Glutamatergic neuron (in vitro differentiated cells): ENCODE measurements at regions not wholly inside any gene's neighbourhood (a gene's known extent, or its start where the extent isn't known, plus 50 kb on each side); places are given as distances from the start of the nearest gene placed in this dataset.

ENCODE experiments used
- DNase-seq: peaks from one replicate; pipeline ENCODE4 v3.0.0; 2022
- H3K27ac Mint-ChIP-seq: one replicate; pipeline ENCODE4 v1.8.0; 2020; ENCODE audit warnings: mild to moderate bottlenecking, mixed read lengths, inconsistent platforms; ENCODE audit not compliant: unreplicated experiment
- H3K27me3 Mint-ChIP-seq: one replicate; pipeline ENCODE4 v1.8.0; 2020; ENCODE audit warnings: mild to moderate bottlenecking, moderate library complexity, mixed read lengths, inconsistent platforms; ENCODE audit not compliant: unreplicated experiment
- H3K36me3 Mint-ChIP-seq: one replicate; pipeline ENCODE4 v1.8.0; 2020; ENCODE audit warnings: mild to moderate bottlenecking, mixed read lengths, inconsistent platforms; ENCODE audit not compliant: unreplicated experiment
- H3K4me1 Mint-ChIP-seq: one replicate; pipeline ENCODE4 v1.8.0; 2020; ENCODE audit warnings: mild to moderate bottlenecking, low read depth, mixed read lengths, inconsistent platforms; ENCODE audit not compliant: unreplicated experiment
- H3K4me3 Mint-ChIP-seq: one replicate; pipeline ENCODE4 v1.8.0; 2020; ENCODE audit warnings: mild to moderate bottlenecking, mixed read lengths, inconsistent platforms; ENCODE audit not compliant: unreplicated experiment
- H3K9me3 Mint-ChIP-seq: one replicate; pipeline ENCODE4 v1.8.0; 2020; ENCODE audit warnings: mild to moderate bottlenecking, moderate library complexity, mixed read lengths, inconsistent platforms; ENCODE audit not compliant: unreplicated experiment
- CTCF ChIP-seq: fragments of 200-600 bp; sonication (generic); IDR thresholded peaks from one replicate; pipeline ENCODE4 v1.5.0; 2021; ENCODE audit not compliant: partially characterized antibody, unreplicated experiment

- H3K27me3 Mint-ChIP-seq, result peaks cover 6% of the 10 kb centered on the region
- H3K4me3 Mint-ChIP-seq, result no peak overlapping the region
- H3K27ac Mint-ChIP-seq, result no peak overlapping the region
- peaks cover 4% of the 10 kb centered on the region for H3K9me3 Mint-ChIP-seq
- no peak for DNase-seq
- H3K36me3 Mint-ChIP-seq, result peaks cover 3% of the 10 kb centered on the region
- no peak for TF ChIP-seq CTCF
- H3K4me1 Mint-ChIP-seq, result no peaks in the 10 kb centered on the region
Observed at GRCh38 chr1:244284641-244285156, 167.0 kb downstream of the ADSS2 start.

GRCh38 chr1:244286341-244286740, 165.4 kb downstream of the ADSS2 start:
- Mint-ChIP-seq H3K4me3 (no peak overlapping the region), H3K4me1 (no peaks in the 10 kb centered on the region), H3K27me3 (peaks cover 6% of the 10 kb centered on the region), H3K36me3 (peaks cover 3% of the 10 kb centered on the region), H3K9me3 (peaks cover 4% of the 10 kb centered on the region), H3K27ac (no peak overlapping the region)
- DNase-seq, result no peak
- no peak for TF ChIP-seq CTCF

- Mint-ChIP-seq H3K9me3 (peaks cover 4% of the 10 kb centered on the region), H3K27me3 (peaks cover 6% of the 10 kb centered on the region), H3K27ac (no peak overlapping the region), H3K4me1 (peaks cover 4% of the 10 kb centered on the region), H3K36me3 (peaks cover 3% of the 10 kb centered on the region), H3K4me3 (no peak overlapping the region)
- DNase-seq, result no peak
- no peak for TF ChIP-seq CTCF
Observed at GRCh38 chr1:244287726-244288125, 164.0 kb downstream of the ADSS2 start.

DNA sequence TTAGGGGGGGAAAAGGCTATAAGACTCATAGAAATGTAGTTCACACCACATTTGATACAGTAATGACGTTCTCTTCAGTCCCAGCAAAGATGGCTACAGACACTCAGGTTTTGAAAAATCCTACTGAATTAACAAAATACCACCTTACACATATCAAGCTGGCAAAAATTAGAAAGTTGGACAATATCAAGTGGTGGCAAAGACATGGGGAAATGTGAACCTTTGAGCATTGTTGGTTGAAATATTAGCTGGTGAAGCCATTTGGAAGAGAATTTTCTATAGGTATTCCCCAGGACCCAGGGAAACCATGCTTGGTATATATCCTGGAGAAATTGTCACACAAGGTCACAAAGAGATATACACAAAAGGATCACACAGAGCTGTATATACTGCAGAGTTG, 163.0 kb downstream of the ADSS2 start:
- Mint-ChIP-seq H3K27ac (no peak overlapping the region), H3K9me3 (peaks cover 4% of the 10 kb centered on the region), H3K36me3 (no peaks in the 10 kb centered on the region), H3K4me3 (no peak overlapping the region), H3K27me3 (peaks cover 7% of the 10 kb centered on the region), H3K4me1 (peaks cover 4% of the 10 kb centered on the region)
- DNase-seq, result no peak
- TF ChIP-seq CTCF, result no peak

DNA sequence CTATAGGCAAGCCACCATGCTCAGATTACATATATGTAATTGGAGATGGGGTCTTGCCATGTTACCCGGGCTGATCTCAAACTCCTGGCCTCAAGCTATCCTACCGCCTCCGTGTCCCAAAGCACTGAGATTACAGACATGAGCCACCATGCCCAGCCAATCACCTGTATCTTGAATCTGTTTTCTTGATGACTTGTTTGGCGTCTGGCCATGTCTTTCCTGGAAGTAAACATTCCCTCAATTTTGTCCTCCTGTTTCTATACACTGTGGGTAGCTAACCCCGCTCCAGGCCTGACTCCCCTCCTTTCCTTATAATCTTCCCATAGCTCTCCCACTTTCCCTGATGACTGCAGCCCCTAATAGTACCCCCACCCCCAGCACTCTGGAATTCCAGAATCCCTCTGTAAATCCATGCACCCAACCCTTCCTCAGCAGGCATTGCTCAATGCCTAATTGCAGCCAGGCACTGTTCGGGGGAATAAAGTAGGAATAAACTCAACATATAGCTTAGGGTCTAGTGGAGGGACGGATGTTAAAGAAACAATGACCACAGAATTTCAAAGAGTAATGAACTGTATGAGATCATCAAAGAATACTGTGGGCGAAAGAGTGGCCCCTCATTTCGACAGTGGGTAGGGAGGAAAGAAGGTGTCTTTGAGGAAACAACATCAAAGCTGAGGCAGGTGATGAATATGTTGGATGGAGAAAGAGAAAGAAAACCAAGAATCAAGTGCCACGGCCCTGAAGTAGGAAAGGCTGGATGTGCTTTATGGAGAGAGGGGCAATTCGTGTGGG, 161.5 kb downstream of the ADSS2 start:
- Mint-ChIP-seq H3K4me1 (peaks cover 4% of the 10 kb centered on the region), H3K36me3 (peaks cover 4% of the 10 kb centered on the region), H3K9me3 (peaks cover 7% of the 10 kb centered on the region), H3K27ac (no peak overlapping the region), H3K4me3 (no peak overlapping the region), H3K27me3 (peaks cover 8% of the 10 kb centered on the region)
- no peak for TF ChIP-seq CTCF
- DNase-seq, result no peak
